H9 (cell line): ENCODE measurements at regions not wholly inside any gene's neighbourhood (a gene's known extent, or its start where the extent isn't known, plus 50 kb on each side); places are given as distances from the start of the nearest gene placed in this dataset.

Experiments used
- DNase-seq: peaks from one replicate; pipeline ENCODE4 v3.0.0-alpha.2; 2017
- H2AFZ ChIP-seq: one replicate; pipeline ENCODE4 v1.6.1; 2013; ENCODE audit warnings: mild to moderate bottlenecking, low read length, control low read depth, moderate library complexity
- H2AK5ac ChIP-seq: 2 replicates; pipeline ENCODE4 v1.6.1; 2013; ENCODE audit warnings: low read length, control low read depth, mixed read lengths; ENCODE audit not compliant: insufficient read length
- H2BK120ac ChIP-seq: one replicate; pipeline ENCODE4 v1.6.1; 2013; ENCODE audit warnings: low read depth, mild to moderate bottlenecking, low read length, control low read depth, inconsistent platforms; ENCODE audit not compliant: poor library complexity, severe bottlenecking
- H2BK12ac ChIP-seq: 2 replicates; pipeline ENCODE4 v1.6.1; 2013; ENCODE audit warnings: low read length, control low read depth, mixed read lengths, low read depth; ENCODE audit not compliant: insufficient read length
- H2BK15ac ChIP-seq: 2 replicates; pipeline ENCODE4 v1.6.1; 2013; ENCODE audit warnings: low read depth, low read length, control low read depth
- H2BK20ac ChIP-seq: one replicate; pipeline ENCODE4 v1.6.1; 2013; ENCODE audit warnings: low read depth, mild to moderate bottlenecking, low read length, control low read depth, inconsistent platforms; ENCODE audit not compliant: poor library complexity, severe bottlenecking
- H2BK5ac ChIP-seq: 2 replicates; pipeline ENCODE4 v1.6.1; 2013; ENCODE audit warnings: low read length, control low read depth, mixed read lengths; ENCODE audit not compliant: insufficient read length
- H3K14ac ChIP-seq: 2 replicates; pipeline ENCODE4 v1.6.1; 2013; ENCODE audit warnings: low read length, control low read depth; ENCODE audit not compliant: insufficient read depth
- H3K18ac ChIP-seq: 2 replicates; pipeline ENCODE4 v1.6.1; 2013; ENCODE audit warnings: low read depth, mild to moderate bottlenecking, mixed read lengths, low read length, control low read depth; ENCODE audit not compliant: insufficient read length
- H3K23ac ChIP-seq: 2 replicates; pipeline ENCODE4 v1.6.1; 2013; ENCODE audit warnings: low read length, control low read depth, mixed read lengths, low read depth; ENCODE audit not compliant: insufficient read length
- H3K23me2 ChIP-seq: 2 replicates; pipeline ENCODE4 v1.6.1; 2013; ENCODE audit warnings: low read depth, mild to moderate bottlenecking, mixed read lengths, low read length, control low read depth; ENCODE audit not compliant: insufficient read length, poor library complexity, severe bottlenecking
- H3K27ac ChIP-seq: 2 replicates; pipeline ENCODE4 v1.5.1; 2013; ENCODE audit warnings: low read length, control low read depth, mixed read lengths, low read depth; ENCODE audit not compliant: insufficient read length
- H3K27me3 ChIP-seq: 2 replicates; pipeline ENCODE4 v1.6.1; 2013; ENCODE audit warnings: low read length, control low read depth, inconsistent platforms; ENCODE audit not compliant: insufficient read depth
- H3K4ac ChIP-seq: 2 replicates; pipeline ENCODE4 v1.6.1; 2013; ENCODE audit warnings: low read depth, mild to moderate bottlenecking, control low read depth, inconsistent platforms, low read length, moderate library complexity
- H3K4me1 ChIP-seq: 2 replicates; pipeline ENCODE4 v1.6.1; 2013; ENCODE audit warnings: low read length, control low read depth, inconsistent platforms; ENCODE audit not compliant: insufficient read depth
- H3K4me2 ChIP-seq: 2 replicates; pipeline ENCODE4 v1.6.1; 2013; ENCODE audit warnings: low read length, control low read depth, mixed read lengths; ENCODE audit not compliant: insufficient read length, insufficient read depth
- H3K56ac ChIP-seq: 2 replicates; pipeline ENCODE4 v1.6.1; 2013; ENCODE audit warnings: low read depth, mild to moderate bottlenecking, mixed read lengths, low read length, control low read depth; ENCODE audit not compliant: insufficient read length
- H3K79me1 ChIP-seq: 2 replicates; pipeline ENCODE4 v1.6.1; 2013; ENCODE audit warnings: low read depth, mild to moderate bottlenecking, moderate library complexity, low read length, control low read depth, inconsistent platforms; ENCODE audit not compliant: insufficient read depth, poor library complexity, severe bottlenecking
- H3K79me2 ChIP-seq: 2 replicates; pipeline ENCODE4 v1.6.1; 2013; ENCODE audit warnings: low read length, control low read depth, inconsistent platforms; ENCODE audit not compliant: insufficient read depth
- H3K9ac ChIP-seq: 2 replicates; pipeline ENCODE4 v1.6.1; 2013; ENCODE audit warnings: low read length, control low read depth, mixed read lengths; ENCODE audit not compliant: insufficient read length; ENCODE audit errors: extremely low read depth
- H3K9me3 ChIP-seq: one replicate; pipeline ENCODE4 v1.6.1; 2013; ENCODE audit warnings: low read depth, low read length, inconsistent platforms; ENCODE audit not compliant: control insufficient read depth
- H3T11ph ChIP-seq: one replicate; pipeline ENCODE4 v1.6.1; 2013; ENCODE audit warnings: mild to moderate bottlenecking, low read length, control low read depth, inconsistent platforms
- H4K20me1 ChIP-seq: one replicate; pipeline ENCODE4 v1.6.1; 2013; ENCODE audit not compliant: control insufficient read depth, insufficient read length, insufficient read depth
- H4K5ac ChIP-seq: 2 replicates; pipeline ENCODE4 v1.6.1; 2013; ENCODE audit warnings: low read depth, mild to moderate bottlenecking, mixed read lengths, low read length, control low read depth; ENCODE audit not compliant: insufficient read length
- H4K8ac ChIP-seq: replicated peaks from 2 replicates; pipeline ENCODE4 v1.6.1; 2013; ENCODE audit warnings: low read length, control low read depth, mixed read lengths, low read depth; ENCODE audit not compliant: insufficient read length
- H4K91ac ChIP-seq: 2 replicates; pipeline ENCODE4 v1.6.1; 2013; ENCODE audit warnings: low read depth, mild to moderate bottlenecking, moderate library complexity, mixed read lengths, low read length, control low read depth; ENCODE audit not compliant: insufficient read length
- H3K27ac Mint-ChIP-seq, 3 experiments: 2 replicates in 2 of 3; 3 replicates in 1 of 3; pipeline ENCODE4 v1.8.0; 2020 to 2021; ENCODE audit warnings: mixed read lengths in 3 of 3, mild to moderate bottlenecking in 1 of 3, moderate library complexity in 1 of 3
- H3K27me3 Mint-ChIP-seq: 2 replicates; pipeline ENCODE4 v1.8.0; 2021; ENCODE audit warnings: low read depth, mild to moderate bottlenecking, moderate library complexity, mixed read lengths
- H3K36me3 Mint-ChIP-seq, 3 experiments: 2 replicates in 2 of 3; 3 replicates in 1 of 3; pipeline ENCODE4 v1.8.0; 2020 to 2021; ENCODE audit warnings: low read depth in 3 of 3, mixed read lengths in 3 of 3; ENCODE audit not compliant: insufficient read depth in 1 of 3
- H3K4me1 Mint-ChIP-seq, 2 experiments: 2 replicates each; pipeline ENCODE4 v1.8.0; 2020; ENCODE audit warnings: mixed read lengths in 2 of 2
- H3K4me3 Mint-ChIP-seq, 2 experiments: 2 replicates in 1 of 2; 3 replicates in 1 of 2; pipeline ENCODE4 v1.8.0; 2020 to 2021; ENCODE audit warnings: mild to moderate bottlenecking in 2 of 2, mixed read lengths in 2 of 2, moderate library complexity in 1 of 2
- H3K9me3 Mint-ChIP-seq, 2 experiments: 2 replicates in 1 of 2; 3 replicates in 1 of 2; pipeline ENCODE4 v1.8.0; 2020; ENCODE audit warnings: mild to moderate bottlenecking in 2 of 2, mixed read lengths in 2 of 2, moderate library complexity in 1 of 2
- WGBS: extraction: QIAGEN DNeasy Blood & Tissue Kit; methylation state at CpG from one replicate; pipeline ENCODE4 v1.1.7; 2013; ENCODE audit warnings: missing lambda C conversion rate, low lambda C conversion rate, mixed read lengths; ENCODE audit not compliant: insufficient read length; ENCODE audit errors: extremely low coverage; 5-methylcytosine and 5-hydroxymethylcytosine counted together
- TF ChIP-seq, protein P1 (sequence below): fragments of 200-600 bp; sonication (generic); conservative IDR thresholded peaks from 3 replicates; pipeline ENCODE4 v1.8.0; 2021; ENCODE audit warnings: antibody characterized with exemption, mild to moderate bottlenecking

GRCh38 chr2:228387776-228388175 lies 206.3 kb upstream of the SPHKAP start:
- Histone ChIP-seq H3K4me2 (no peak overlapping the region), H4K91ac (no peak overlapping the region), H3K4me1 (no peaks in the 10 kb centered on the region), H2BK15ac (no peak overlapping the region), H2AFZ (no peak overlapping the region), H3K9ac (no peak overlapping the region), H3K14ac (no peak overlapping the region), H2BK12ac (no peak overlapping the region), H3K9me3 (no peaks in the 10 kb centered on the region), H2BK120ac (no peak overlapping the region), H4K5ac (no peak overlapping the region), H2BK20ac (no peak overlapping the region), H3K23ac (no peak overlapping the region), H3T11ph (no peak overlapping the region), H4K20me1 (no peaks in the 10 kb centered on the region), H2AK5ac (no peak overlapping the region), H3K56ac (no peak overlapping the region), H3K27ac (no peak overlapping the region), H3K79me2 (no peaks in the 10 kb centered on the region), H3K27me3 (no peaks in the 10 kb centered on the region), H2BK5ac (no peak overlapping the region), H3K4ac (no peak overlapping the region), H3K23me2 (no peaks in the 10 kb centered on the region), H3K79me1 (no peaks in the 10 kb centered on the region), H3K18ac (no peak overlapping the region), H4K8ac (no peak overlapping the region)
- TF ChIP-seq, protein P1, sequence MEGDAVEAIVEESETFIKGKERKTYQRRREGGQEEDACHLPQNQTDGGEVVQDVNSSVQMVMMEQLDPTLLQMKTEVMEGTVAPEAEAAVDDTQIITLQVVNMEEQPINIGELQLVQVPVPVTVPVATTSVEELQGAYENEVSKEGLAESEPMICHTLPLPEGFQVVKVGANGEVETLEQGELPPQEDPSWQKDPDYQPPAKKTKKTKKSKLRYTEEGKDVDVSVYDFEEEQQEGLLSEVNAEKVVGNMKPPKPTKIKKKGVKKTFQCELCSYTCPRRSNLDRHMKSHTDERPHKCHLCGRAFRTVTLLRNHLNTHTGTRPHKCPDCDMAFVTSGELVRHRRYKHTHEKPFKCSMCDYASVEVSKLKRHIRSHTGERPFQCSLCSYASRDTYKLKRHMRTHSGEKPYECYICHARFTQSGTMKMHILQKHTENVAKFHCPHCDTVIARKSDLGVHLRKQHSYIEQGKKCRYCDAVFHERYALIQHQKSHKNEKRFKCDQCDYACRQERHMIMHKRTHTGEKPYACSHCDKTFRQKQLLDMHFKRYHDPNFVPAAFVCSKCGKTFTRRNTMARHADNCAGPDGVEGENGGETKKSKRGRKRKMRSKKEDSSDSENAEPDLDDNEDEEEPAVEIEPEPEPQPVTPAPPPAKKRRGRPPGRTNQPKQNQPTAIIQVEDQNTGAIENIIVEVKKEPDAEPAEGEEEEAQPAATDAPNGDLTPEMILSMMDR, result no peak
- DNase-seq, result no peak
- Mint-ChIP-seq H3K4me1 (no peaks in the 10 kb centered on the region), H3K4me3 (no peak overlapping the region), H3K27me3 (no peaks in the 10 kb centered on the region), H3K27ac (no peak overlapping the region), H3K36me3 (peaks cover 2 to 14% (median 5%) of the 10 kb centered on the region in 3 experiments; a peak in 4 of 7 replicates), H3K9me3 (peaks cover 7 to 15% of the 10 kb centered on the region in 2 experiments)
- no CpG with 5 or more reads among the region's 3 CpGs for WGBS
